ENCODE measurements at regions not wholly inside any gene's neighbourhood (a gene's known extent, or its start where the extent isn't known, plus 50 kb on each side); places are given as distances from the start of the nearest gene placed in this dataset.

- TF ChIP-seq ZNF687 (IDR thresholded peaks at IDR 0.05) (no peak), YY1 (IDR thresholded peaks at IDR 0.05; ENCODE audit: low read depth, low read length) (no peak), MLLT1 (IDR thresholded peaks at IDR 0.05) (no peak), NFXL1 (IDR thresholded peaks at IDR 0.05; ENCODE audit: borderline replicate concordance) (no peak), YBX1 (IDR thresholded peaks at IDR 0.05) (no peak), ATF2 (IDR thresholded peaks at IDR 0.05; ENCODE audit: low read length) (peak; percentile 46; the same call in 1 of the 2 replicates), NBN (IDR thresholded peaks at IDR 0.05) (no peak), MEF2B (IDR thresholded peaks at IDR 0.05; ENCODE audit: partially characterized antibody, poor library complexity, severe bottlenecking) (no peak)
Measured at GRCh38 chr15:100785181-100786138, 94.2 kb upstream of the ALDH1A3 start (continued).

Measured in GM12878 (cell line).